ENCODE measurements at regions not wholly inside any gene's neighbourhood (a gene's known extent, or its start where the extent isn't known, plus 50 kb on each side); places are given as distances from the start of the nearest gene placed in this dataset.

DNA sequence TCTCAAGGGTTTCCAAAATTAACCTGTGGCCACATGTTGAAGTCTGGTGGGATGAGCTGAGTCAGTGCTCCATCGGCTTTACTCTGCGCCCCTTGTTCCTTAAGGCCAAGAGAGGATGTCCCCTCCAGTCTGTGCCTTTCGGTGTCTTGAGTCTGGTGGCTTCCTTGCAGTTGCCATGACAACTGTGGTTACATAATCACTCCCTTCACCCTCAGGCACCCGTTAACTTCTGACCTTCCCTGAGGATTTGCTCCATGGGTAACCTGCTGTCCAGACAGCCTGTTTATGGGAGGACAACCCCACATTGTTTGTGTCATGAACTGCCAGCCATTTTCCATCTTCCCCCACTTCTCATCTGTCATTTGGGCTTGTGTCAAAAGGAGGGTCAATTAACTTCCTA lies 401.1 kb upstream of the LCORL start:
- TF ChIP-seq, protein P1, sequence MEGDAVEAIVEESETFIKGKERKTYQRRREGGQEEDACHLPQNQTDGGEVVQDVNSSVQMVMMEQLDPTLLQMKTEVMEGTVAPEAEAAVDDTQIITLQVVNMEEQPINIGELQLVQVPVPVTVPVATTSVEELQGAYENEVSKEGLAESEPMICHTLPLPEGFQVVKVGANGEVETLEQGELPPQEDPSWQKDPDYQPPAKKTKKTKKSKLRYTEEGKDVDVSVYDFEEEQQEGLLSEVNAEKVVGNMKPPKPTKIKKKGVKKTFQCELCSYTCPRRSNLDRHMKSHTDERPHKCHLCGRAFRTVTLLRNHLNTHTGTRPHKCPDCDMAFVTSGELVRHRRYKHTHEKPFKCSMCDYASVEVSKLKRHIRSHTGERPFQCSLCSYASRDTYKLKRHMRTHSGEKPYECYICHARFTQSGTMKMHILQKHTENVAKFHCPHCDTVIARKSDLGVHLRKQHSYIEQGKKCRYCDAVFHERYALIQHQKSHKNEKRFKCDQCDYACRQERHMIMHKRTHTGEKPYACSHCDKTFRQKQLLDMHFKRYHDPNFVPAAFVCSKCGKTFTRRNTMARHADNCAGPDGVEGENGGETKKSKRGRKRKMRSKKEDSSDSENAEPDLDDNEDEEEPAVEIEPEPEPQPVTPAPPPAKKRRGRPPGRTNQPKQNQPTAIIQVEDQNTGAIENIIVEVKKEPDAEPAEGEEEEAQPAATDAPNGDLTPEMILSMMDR (IDR thresholded peaks at IDR 0.05): no peak
- TF ChIP-seq POLR2A (IDR thresholded peaks at IDR 0.05): no peak
- no peak for TF ChIP-seq EP300 (IDR thresholded peaks at IDR 0.05)
